Smooth muscle cell (in vitro differentiated cells): ENCODE measurements at regions not wholly inside any gene's neighbourhood (a gene's known extent, or its start where the extent isn't known, plus 50 kb on each side); places are given as distances from the start of the nearest gene placed in this dataset.

ENCODE experiments used
- DNase-seq: peaks from one replicate; lab custom pipeline; 2025; ENCODE audit not compliant: unreplicated experiment; lab: John Stamatoyannopoulos, UW
- H2AFZ ChIP-seq: fragments of 200-600 bp; sonication (generic); 2 replicates; pipeline ENCODE4 v1.6.0; 2016; ENCODE audit warnings: antibody characterized with exemption, low read depth, mild to moderate bottlenecking
- H3F3A ChIP-seq: fragments of 200-600 bp; sonication (generic); 2 replicates; pipeline ENCODE4 v1.6.0; 2017; ENCODE audit warnings: antibody characterized with exemption, low read depth
- H3K27ac ChIP-seq: fragments of 200-600 bp; sonication (generic); 2 replicates; pipeline ENCODE4 v1.5.1; 2016; ENCODE audit warnings: low read depth, mild to moderate bottlenecking
- H3K27me3 ChIP-seq: fragments of 200-600 bp; sonication (generic); 2 replicates; pipeline ENCODE4 v1.6.1; 2016; ENCODE audit warnings: low read depth, mild to moderate bottlenecking
- H3K36me3 ChIP-seq: fragments of 200-600 bp; sonication (generic); 2 replicates; pipeline ENCODE4 v1.5.1; 2016; ENCODE audit warnings: low read depth
- H3K4me1 ChIP-seq: fragments of 200-600 bp; sonication (generic); 2 replicates; pipeline ENCODE4 v1.5.1; 2016; ENCODE audit warnings: low read depth
- H3K4me2 ChIP-seq: fragments of 200-600 bp; sonication (generic); 2 replicates; pipeline ENCODE4 v1.6.0; 2016; ENCODE audit warnings: mild to moderate bottlenecking
- H3K4me3 ChIP-seq: fragments of 200-600 bp; sonication (generic); 2 replicates; pipeline ENCODE4 v1.5.1; 2016; ENCODE audit warnings: mild to moderate bottlenecking
- H3K79me2 ChIP-seq: fragments of 200-600 bp; sonication (generic); 2 replicates; pipeline ENCODE4 v1.6.0; 2016; ENCODE audit warnings: low read depth, mild to moderate bottlenecking
- H3K9ac ChIP-seq: fragments of 200-600 bp; sonication (generic); 2 replicates; pipeline ENCODE4 v1.6.0; 2016; ENCODE audit warnings: low read depth
- H3K9me3 ChIP-seq: fragments of 200-600 bp; sonication (generic); replicated peaks from 2 replicates; pipeline ENCODE4 v1.5.1; 2016; ENCODE audit warnings: low read depth
- H4K20me1 ChIP-seq: fragments of 200-600 bp; sonication (generic); 2 replicates; pipeline ENCODE4 v1.6.0; 2016; ENCODE audit warnings: low read depth
- CTCF ChIP-seq: fragments of 200-600 bp; sonication (generic); IDR thresholded peaks from 2 replicates; pipeline ENCODE4 v1.5.1; 2017; ENCODE audit warnings: borderline replicate concordance, mild to moderate bottlenecking, antibody characterized with exemption; ENCODE audit not compliant: insufficient read depth, poor library complexity, severe bottlenecking
- WGBS: methylation state at CpG from one replicate; pipeline ENCODE4 v1.1.7; 2016; ENCODE audit warnings: low lambda C conversion rate; 5-methylcytosine and 5-hydroxymethylcytosine counted together

DNA sequence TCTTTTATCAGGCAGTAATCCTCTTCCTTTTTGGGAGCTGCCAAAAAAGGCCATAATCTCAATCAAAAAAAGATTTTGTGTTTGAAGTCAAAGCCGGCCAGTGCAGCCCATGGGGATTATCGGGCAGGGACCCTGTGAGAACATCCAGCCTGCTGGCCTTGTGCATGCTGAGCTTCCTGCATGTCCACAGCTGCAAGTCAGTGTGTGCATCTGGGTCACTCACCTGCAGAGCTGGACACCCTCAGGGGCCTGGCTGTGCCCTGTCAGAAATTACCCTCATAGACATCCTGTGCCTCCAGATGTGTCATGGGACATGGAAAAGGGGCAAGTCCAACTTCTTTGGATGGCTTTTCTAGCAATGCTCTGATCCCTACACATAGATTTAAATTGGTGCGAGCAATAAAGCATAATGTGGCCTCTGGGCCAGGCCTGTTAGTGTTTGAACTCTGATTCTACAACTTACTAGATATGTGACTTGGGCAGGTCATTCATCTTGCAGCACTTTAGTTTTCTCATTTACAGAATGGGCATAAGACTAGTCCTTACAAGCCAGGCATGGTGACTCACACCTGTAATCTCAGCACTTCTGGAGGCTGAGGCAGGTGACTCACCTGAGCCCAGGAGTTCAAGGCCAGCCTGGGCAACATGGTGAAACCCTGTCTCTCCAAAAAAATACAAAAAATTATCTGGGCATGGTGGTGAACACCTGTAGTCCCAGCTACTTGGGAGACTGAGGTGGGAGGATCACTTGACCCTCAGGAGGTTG lies 81.6 kb upstream of the LARGE1 start:
- Histone ChIP-seq H3K79me2 (no peaks in the 10 kb centered on the region), H3K9me3 (peaks cover 4% of the 10 kb centered on the region), H3F3A (no peaks in the 10 kb centered on the region), H3K9ac (no peak overlapping the region), H2AFZ (no peak overlapping the region), H3K4me1 (no peaks in the 10 kb centered on the region), H3K27me3 (no peaks in the 10 kb centered on the region), H3K36me3 (no peaks in the 10 kb centered on the region), H4K20me1 (no peaks in the 10 kb centered on the region), H3K27ac (no peak overlapping the region), H3K4me2 (no peak overlapping the region), H3K4me3 (no peak overlapping the region)
- TF ChIP-seq CTCF: no peak
- WGBS: 62% methylated on average over 3 of the region's 3 CpGs
- no peak for DNase-seq

- H3K27me3 ChIP-seq: no peaks in the 10 kb centered on the region
- H3K4me2 ChIP-seq: no peak overlapping the region
- H3K79me2 ChIP-seq: no peaks in the 10 kb centered on the region
- H2AFZ ChIP-seq: no peak overlapping the region
- H4K20me1 ChIP-seq: no peaks in the 10 kb centered on the region
- H3K27ac ChIP-seq: no peak overlapping the region
- TF ChIP-seq CTCF: no peak
- no peaks in the 10 kb centered on the region for H3K4me1 ChIP-seq
- no peak for DNase-seq
- no peak overlapping the region for H3K9ac ChIP-seq
- WGBS: 68% methylated on average over 5 of the region's 5 CpGs
- H3K36me3 ChIP-seq: no peaks in the 10 kb centered on the region
- H3K4me3 ChIP-seq: no peak overlapping the region
- H3F3A ChIP-seq: no peaks in the 10 kb centered on the region
- H3K9me3 ChIP-seq: peaks cover 4% of the 10 kb centered on the region
These were observed 83.8 kb upstream of the LARGE1 start for GRCh38 chr22:34004058-34004457.

- Histone ChIP-seq H3K9ac (no peak overlapping the region), H3K27me3 (no peaks in the 10 kb centered on the region), H3K9me3 (peaks cover 4% of the 10 kb centered on the region), H3F3A (no peaks in the 10 kb centered on the region), H3K36me3 (no peaks in the 10 kb centered on the region), H3K4me1 (no peaks in the 10 kb centered on the region), H2AFZ (no peak overlapping the region), H3K27ac (no peak overlapping the region), H4K20me1 (no peaks in the 10 kb centered on the region), H3K4me3 (no peak overlapping the region), H3K4me2 (no peak overlapping the region), H3K79me2 (no peaks in the 10 kb centered on the region)
- TF ChIP-seq CTCF: no peak
- 91% methylated on average over 3 of the region's 3 CpGs for WGBS
- DNase-seq: no peak
These were observed 90.0 kb upstream of the LARGE1 start for GRCh38 chr22:34010259-34010658.

DNA sequence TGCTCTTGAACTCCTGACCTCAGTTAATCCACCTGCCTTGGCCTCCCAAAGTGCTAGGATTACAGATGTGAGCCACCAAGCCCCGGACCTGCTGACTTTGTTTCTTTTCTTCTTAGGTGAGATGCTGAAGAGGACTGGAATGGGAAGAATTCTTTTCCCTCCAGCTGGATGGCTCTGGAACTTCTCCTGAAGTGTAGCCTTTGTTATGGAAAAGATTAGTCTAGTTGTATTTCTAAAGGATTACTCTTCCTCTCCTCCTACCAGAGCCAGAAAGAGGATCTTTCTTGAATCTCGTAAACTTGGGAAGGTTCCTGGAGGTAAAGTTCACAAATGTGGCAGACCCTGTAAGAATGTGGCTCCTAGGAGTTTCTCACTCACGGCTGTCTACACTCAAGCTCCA lies 95.4 kb upstream of the LARGE1 start:
- TF ChIP-seq CTCF: no peak
- no peaks in the 10 kb centered on the region for H4K20me1 ChIP-seq
- no peak overlapping the region for H2AFZ ChIP-seq
- no peak for DNase-seq
- H3K4me3 ChIP-seq: no peak overlapping the region
- no peaks in the 10 kb centered on the region for H3K4me1 ChIP-seq
- H3K9ac ChIP-seq: no peak overlapping the region
- no peaks in the 10 kb centered on the region for H3F3A ChIP-seq
- no peaks in the 10 kb centered on the region for H3K36me3 ChIP-seq
- WGBS: 75% methylated on average over 3 of the region's 3 CpGs
- no peak overlapping the region for H3K4me2 ChIP-seq
- H3K27me3 ChIP-seq: no peaks in the 10 kb centered on the region
- H3K27ac ChIP-seq: no peak overlapping the region
- H3K79me2 ChIP-seq: no peaks in the 10 kb centered on the region
- H3K9me3 ChIP-seq: peaks cover 8% of the 10 kb centered on the region
